ENCODE measurements at regions not wholly inside any gene's neighbourhood (a gene's known extent, or its start where the extent isn't known, plus 50 kb on each side); places are given as distances from the start of the nearest gene placed in this dataset.
"Not testable (repeated sequence)": the region's sequence is repeated elsewhere in the genome, so short reads cannot be mapped to it uniquely, and the experiment has no call there.

DNA sequence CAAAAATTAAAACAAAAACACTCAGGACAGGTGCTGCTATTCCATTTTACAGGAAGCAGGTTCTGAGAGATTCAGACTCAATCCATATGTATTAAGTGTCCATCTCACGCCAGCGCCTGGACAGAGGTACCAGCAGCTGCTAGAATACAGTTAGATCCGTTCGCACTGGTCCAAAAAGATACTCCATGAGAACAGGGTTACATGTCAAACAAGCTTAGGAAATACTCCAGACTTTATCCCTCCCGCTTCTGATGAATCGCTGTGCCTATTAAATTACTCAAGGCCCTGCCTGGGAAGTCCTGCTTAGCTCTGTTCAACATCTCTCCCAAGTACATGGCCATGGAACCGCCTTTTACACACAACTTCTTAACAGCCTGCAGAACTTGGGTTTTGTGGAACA lies 50.2 kb upstream of the SLC35C1 start:
- no peak for DNase-seq (ENCODE audit: low read depth in 4 of 4, low spot score in 3 of 4)

DNA sequence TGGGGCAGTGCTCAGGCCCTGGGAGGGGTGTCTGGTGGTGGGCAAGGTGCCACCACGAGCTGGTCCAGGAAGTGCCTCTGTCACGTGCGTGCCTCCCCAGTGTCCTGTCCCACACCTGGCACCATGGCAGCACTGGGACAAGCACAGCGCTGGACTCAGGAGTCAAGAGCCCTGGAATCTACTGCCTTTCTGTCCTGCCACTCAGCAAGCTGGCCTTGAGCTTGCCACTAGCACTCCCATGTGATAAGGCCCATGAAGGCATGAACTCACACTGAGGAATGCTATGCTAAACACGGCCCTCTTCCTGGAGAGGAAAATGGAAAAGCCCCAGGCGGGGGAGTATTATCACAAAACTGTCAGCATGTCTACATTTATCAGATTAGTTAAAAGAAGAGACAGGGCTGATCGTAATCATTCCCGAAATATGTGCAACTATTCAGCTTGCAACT lies 50.7 kb upstream of the SLC35C1 start:
- no peak for DNase-seq (ENCODE audit: low read depth in 4 of 4, low spot score in 3 of 4)

DNA sequence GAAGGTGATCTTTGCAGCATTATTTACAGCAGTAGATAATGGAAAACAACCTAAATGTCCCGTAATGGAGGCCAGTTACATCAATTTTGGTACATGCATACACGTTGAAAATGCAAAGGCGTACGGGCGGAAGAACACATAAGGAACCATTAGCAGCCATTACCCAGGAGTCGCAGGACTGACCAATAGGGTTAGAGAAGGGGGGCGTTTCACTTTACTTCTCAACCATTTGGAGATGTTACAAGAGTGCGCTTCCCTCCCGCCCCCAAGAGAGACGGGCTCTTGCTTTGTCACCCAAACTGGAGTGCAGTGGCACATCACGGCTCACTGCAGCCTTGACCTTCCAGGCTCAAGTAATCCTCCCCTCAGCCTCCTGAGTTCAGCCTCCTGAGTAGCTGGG lies 52.8 kb upstream of the SLC35C1 start:
- DNase-seq (ENCODE audit: low read depth in 4 of 4, low spot score in 3 of 4) = no peak

DNA sequence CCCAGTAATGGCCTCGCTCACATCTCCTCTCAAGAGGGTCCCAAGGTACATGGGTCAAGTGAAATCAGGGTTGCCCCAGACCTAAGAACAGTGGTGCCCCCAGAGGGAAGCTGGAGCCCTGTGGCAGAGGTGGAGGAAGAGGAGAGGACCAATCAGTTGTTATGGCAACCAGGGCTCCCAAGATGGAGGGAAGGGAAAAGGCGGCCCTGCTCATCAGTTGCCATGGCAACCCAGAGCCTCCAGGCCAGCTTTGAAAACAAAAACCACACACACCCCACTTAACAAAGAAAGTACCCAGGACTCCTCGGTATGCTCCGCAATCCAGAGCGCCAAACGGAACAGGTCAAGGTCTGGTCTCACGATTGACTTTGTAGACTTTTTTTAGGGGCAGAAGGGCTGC lies 53.5 kb upstream of the SLC35C1 start:
- DNase-seq (ENCODE audit: low read depth in 4 of 4, low spot score in 3 of 4) = no peak

DNA sequence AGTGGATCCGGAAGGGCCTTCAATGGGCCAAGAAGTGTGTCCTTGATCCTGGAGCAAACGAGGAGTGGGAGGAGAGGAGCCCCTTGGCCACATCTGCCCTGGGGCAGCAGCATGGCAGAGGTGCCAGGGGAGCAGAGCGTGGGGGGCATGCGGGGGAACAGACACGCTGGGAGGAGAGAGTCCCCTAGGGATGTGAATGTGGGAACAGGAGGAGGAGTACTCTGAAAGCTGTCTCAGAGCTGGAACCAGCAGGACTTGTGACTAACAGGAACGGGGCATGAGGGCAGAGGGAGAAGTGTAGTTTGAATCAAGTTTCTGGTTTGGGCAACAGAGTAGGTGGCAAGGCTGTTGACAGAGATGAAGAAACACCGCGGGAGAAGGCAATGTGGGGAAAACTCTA lies 54.5 kb upstream of the SLC35C1 start:
- no peak for DNase-seq (ENCODE audit: low read depth in 4 of 4, low spot score in 3 of 4)

DNA sequence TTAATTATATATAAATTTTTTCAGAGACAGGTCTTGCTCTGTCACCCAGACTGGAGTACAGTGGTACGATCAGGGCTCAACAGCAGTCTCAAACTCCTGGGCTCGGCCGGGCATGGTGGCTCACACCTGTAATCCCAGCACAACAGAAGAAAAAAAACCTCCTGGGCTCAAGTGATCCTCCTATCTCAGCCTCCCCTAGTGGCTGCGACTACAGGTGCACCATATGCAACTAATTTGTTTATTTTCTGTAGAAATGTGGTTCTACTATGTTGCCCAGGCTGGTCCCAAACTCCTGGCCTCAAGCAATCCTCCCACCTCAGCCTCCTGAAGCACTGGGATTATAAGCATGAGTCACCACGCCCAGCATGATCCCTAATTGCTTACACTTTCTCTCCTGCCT lies 56.1 kb upstream of the SLC35C1 start:
- no peak for DNase-seq (ENCODE audit: low read depth in 4 of 4, low spot score in 3 of 4)

DNA sequence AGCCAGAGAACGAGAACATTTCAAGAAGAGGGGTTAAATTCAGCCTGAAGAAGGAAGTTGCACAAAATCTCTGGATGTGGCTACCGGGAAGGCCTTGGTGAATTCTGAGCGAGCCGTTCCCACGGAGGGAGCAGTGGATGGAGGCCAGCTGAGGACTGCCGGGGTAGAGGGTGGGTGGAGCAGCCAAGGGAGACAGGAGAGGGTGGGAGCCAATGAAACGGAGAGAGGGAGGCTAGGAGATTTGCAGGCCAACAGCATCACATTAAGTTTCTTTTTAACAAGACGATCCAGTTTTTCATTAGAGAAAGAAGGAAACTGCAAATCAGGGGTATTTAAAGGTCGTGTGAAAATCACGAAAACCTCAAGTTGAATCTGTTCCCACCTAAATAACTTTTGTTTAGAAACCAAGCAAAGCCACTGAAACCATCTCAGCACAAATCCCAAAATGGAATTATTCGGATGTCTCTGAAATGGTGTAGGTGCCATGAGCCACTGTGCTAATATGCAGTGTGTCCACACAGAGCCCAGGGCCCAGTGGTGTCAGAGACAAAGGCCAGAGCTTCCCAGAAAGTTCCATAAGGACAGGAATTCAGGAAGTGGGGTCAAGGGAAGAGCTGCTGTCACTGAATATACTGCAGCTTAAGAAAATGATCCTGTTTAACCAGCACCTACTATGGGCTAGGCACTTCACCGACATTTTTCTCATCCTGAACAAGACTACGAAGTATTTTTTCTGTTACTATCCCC lies 59.7 kb upstream of the SLC35C1 start:
- DNase-seq (ENCODE audit: low read depth in 4 of 4, low spot score in 3 of 4) = no peak

DNA sequence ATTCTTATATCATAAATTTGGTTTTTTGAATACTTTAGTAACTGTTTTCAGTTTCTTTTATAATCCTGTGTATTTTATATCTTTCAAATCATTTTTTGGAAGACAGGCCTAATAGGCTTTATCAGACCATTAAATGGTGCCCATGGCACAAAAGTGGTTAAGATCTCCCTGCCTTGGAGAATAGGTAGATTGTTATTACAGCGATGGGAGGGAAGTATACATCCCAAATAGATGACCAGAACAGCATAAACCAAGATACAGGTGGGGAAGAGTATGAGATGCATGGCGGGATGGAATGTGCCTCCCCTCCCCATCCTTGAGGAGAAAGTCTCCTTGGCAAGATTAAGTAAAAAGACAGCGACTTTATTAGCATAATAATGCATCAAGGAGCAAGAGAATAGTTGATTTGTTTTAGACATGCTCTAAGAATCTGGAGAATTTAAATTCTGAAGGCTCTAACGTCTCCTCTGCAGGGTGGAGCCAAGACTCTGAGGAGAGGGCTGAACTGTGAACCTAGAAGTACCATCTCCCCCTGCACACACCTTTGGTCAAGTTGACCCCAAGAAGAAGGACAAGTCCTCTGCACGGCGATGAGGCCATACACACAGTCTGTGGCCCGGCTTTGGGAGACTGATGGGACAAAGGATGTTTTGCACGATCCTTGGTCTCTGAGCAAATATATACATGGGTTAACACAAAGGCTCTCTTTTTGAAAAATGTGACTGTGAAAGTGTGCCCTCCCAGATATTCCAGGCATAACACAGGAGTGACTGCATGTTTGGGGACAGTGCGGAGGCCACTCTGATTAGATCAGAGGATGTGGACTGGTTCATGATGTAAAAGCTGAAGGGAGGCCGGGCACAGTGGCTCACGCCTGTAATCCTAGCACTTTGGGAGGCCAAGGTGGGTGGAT lies 61.1 kb upstream of the SLC35C1 start:
- DNase-seq (ENCODE audit: low read depth in 4 of 4, low spot score in 3 of 4) = no peak

DNA sequence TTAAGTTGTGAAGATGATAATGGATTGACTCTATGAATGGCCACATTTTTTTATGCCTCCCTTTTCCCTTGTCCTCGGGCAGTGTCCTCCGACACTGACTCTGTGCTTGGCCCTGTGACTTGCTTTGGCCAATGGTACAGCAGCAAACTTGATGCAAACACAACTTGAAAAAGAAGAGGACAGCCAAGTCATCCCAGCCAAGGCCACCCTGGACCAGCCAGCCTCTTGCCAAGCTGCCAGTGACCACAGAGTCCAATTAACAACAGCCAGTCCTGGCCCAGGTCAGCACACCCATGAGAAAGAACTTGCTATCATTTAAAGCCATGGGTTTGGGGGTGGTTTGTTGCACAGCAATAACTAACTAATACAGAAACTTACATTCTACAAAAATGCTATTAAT lies 63.4 kb upstream of the SLC35C1 start:
- DNase-seq (ENCODE audit: low read depth in 4 of 4, low spot score in 3 of 4) = no peak

DNA sequence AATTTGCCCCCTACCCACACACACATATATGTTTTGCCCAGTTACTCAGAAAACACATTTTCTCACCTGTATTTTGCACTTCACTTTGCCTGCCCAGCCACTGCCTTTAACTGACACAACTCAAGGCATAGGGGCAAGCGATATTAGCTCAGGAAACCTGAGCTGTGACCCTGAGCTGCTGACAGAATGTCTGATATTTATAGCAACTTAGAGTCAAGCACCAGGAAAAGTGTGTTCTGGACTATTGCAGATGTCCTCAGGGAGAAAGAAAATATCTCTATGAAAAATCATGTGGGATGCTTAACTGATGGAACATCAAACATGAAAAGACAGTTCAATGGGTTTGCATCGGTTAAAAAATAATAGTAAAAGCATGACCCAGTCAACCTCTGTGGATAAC lies 63.9 kb upstream of the SLC35C1 start:
- no peak for DNase-seq (ENCODE audit: low read depth in 4 of 4, low spot score in 3 of 4)

DNA sequence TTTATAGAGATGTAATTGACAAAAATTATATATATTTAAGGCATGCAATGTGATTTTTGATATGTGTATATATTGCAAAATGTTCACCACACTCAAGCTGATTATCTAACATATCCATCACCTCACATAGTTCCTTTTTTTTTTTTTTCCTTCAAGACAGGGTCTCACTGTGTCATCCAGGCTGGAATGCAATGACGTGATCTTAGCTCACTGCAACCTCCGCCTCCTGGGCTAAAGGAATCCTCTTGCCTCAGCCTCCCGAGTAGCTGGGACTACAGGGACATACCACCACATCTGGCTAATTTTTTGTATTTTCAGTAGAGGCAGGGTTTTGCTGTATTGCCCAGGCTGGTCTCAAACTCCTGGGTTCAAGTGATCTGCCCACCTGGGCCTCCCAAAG lies 65.1 kb upstream of the SLC35C1 start:
- no peak for DNase-seq (ENCODE audit: low read depth in 4 of 4, low spot score in 3 of 4)

DNA sequence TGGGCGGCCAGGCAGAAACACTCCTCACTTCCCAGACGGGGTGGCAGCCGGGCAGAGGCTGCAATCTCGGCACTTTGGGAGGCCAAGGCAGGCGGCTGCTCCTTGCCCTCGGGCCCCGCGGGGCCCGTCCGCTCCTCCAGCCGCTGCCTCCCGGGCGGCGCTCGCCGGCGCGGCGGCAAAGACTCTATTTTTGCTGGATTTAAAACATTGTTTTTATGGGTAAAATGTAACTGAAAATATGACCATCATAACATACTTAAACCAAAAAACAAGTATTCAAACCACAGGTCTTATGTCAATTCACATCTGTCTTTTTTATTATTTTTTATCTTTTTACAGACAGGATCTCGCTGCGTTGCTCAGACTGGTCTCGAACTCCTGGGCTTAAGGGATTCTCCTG lies 65.9 kb upstream of the SLC35C1 start:
- not testable (repeated sequence) for DNase-seq (ENCODE audit: low read depth in 4 of 4, low spot score in 3 of 4)

DNA sequence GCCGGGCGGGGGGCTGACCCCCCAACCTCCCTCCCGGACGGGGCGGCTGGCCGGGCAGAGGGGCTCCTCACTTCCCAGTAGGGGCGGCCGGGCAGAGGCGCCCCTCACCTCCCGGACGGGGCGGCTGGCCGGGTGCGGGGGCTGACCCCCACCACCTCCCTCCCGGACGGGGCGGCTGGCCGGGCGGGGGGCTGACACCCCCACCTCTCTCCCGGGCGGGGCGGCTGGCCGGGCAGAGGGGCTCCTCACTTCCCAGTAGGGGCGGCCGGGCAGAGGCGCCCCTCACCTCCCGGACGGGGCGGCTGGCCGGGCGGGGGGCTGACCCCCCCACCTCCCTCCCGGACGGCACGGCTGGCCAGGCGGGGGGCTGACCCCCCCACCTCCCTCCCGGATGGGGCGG lies 66.8 kb upstream of the SLC35C1 start:
- not testable (repeated sequence) for DNase-seq (ENCODE audit: low read depth in 4 of 4, low spot score in 3 of 4)

DNA sequence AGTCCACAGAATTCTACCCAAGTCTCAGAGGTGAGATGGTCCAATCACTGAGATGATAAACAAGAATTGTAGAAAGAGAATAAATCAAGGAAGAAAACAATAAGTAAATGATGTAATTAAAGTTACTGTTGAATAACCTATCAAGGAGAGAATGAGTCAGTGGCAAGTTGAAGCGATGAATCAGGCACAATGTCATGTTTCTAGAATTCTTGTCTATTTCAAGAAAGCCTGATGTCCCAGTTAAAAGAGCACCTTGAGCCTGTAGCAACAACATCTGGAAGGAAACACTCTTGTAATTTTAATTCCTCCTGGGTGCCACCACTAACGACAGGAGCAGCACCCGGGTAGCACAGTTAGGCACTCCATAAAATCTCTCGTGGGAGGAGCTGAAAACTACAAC lies 67.9 kb upstream of the SLC35C1 start:
- no peak for DNase-seq (ENCODE audit: low read depth in 4 of 4, low spot score in 3 of 4)

DNA sequence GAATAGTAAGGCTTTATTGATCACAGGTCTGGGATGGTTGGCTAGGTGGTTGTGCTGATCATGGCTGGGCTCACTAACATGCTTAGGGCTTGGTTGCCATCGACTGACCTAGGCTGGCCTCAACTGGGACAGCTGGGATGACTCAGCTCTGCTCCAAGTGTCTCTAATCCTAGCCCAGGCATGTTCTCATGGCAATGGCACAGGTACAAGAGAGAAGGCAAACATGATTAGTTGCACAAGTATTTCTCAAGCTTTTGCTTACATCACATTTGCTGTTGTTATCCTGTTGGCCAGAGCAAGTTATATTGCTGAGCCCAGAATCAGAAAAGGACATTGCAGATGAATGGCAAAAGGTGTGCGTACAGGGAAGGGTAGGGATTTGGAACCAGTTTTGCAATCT lies 68.5 kb upstream of the SLC35C1 start:
- no peak for DNase-seq (ENCODE audit: low read depth in 4 of 4, low spot score in 3 of 4)

DNA sequence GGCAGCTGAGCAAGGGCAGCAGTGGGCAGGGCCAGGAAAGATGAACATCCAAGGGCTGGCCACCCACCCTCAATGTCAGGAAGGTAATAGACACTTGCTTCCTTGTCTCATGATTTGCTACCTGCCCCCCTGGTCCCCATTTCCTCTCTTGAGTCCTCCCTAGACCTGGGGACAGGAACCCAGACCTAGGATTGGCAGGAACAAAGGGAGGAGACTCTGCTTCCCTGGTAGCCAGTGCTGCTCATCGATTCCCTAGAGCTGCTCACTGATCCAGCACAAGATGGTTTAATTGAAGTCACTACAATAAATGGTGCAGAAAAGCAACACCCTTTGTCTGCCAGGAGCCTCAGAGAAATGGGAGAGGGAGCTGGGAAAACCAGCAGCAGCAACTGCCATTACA lies 67.8 kb upstream of the CHST1 start:
- no peak for DNase-seq (ENCODE audit: low read depth in 4 of 4, low spot score in 3 of 4)

DNA sequence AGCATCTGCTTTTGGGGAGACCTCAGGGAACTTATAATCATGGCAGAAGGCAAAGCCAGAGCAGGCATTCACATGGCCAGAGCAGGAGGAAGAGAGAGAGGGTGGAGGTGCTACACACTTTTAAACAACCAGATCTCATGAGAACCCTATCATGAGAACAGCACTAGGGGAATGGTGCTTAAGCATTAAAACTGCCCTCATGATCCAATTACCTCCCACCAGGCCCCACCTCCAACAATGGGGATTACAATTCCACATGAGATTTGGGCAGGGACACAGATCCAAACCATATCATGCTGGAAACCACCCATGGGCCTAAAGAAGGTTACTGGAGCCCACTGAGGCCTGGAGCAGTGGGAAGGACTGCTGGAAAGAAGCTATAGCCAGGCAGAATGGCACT lies 66.9 kb upstream of the CHST1 start:
- no peak for DNase-seq (ENCODE audit: low read depth in 4 of 4, low spot score in 3 of 4)

DNA sequence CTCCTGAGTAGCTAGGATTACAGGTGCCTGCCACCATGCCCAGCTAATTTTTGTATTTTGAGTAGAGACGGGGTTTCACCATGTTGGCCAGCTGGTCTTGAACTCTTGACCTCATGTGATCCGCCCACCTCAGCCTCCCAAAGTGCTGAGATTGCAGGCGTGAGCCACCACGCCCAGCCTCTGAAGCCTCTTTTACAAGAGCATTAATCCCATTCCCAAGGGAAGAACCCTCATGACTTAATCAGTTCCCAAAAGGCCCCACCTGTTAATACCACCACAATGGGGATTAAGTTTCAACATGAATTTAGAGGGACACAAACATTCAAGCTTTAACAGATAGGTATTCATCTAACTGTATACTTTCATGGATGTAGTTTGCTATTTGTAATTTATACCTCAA lies 65.7 kb upstream of the CHST1 start:
- DNase-seq (ENCODE audit: low read depth in 4 of 4, low spot score in 3 of 4) = not testable (repeated sequence)

DNA sequence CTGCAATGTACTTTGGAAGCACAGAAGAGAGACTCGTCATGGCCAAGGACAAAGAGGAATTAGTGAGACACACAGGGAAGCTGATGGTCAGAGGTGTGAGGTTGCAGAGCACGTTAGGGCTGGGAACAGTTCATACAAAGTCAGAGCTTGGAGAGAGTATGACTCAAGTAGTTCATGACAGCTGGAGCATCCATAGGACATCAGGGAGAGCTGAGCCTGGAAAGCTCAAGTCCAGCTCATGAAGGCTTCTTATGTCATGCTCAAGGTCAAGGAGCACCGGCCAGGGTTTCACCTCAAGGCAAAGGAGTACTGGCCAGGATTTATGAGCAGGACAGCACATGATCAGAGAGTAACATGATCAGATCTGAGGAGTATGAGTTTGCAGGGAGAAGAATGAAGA lies 64.6 kb upstream of the CHST1 start:
- no peak for DNase-seq (ENCODE audit: low read depth in 4 of 4, low spot score in 3 of 4)

DNA sequence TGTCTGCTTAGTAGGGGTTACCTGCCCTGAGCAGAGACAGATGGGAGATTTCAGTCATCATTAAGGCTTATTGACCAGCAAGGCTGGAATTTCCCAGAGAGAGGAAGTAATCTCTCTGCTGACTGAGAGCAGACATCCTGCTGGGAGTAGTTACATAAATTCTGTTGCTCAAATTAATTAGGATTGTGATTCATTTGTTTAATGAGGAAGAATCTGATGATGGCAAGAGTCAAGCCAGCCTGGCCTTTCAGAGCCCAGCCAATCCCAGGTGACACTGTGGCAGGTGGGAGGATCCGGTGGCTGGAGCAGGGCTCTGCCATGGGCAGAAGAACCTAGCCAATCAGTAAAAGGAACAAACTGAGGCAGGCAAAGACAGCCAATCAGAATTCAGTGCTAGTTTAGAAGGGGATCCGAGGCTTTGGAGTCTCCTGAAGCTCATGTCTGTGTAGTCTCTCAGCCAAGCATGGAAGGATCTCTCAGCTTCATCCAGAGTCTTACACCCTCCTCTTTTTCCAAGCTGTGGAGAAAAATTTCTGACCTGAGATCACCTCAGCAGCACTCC lies 61.2 kb upstream of the CHST1 start:
- DNase-seq (ENCODE audit: low read depth in 4 of 4, low spot score in 3 of 4) = no peak

DNA sequence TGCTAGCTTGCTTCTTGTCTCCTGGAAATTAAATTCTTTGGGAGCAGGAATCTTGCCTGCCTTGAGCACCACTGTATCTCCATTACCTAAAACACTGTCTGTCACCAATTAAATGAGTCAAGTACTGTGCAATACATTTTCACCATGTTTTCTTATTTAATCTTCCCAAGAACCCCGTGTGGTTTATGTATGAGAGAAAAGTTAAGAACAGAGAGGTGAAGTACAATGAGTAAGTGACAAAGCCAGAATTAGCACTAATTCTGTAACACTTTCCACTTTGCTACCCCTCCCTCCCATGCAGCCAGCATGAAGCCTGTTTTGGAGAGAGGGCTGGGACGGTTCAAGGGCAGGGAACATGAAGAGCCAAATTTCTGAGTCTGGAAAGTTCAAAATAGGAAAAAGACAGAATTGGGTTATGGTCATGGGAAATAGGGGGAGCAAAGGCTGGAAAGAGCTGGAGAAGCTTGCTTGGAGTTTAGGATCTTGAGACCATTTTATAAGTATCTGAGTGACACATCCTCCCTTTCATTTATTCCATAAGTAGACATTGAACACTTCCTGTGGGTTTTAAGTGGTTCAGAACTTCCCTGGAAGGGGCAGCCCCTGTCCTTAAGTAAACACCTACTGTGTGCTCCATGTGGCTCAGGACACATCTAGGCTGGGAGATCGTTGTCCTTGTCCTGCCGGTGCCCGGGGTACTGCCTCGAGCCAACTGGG lies 60.5 kb upstream of the CHST1 start:
- no peak for DNase-seq (ENCODE audit: low read depth in 4 of 4, low spot score in 3 of 4)

Data from right renal pelvis (tissue), 4 donors.